HG02642 (cell line): ENCODE measurements at regions not wholly inside any gene's neighbourhood (a gene's known extent, or its start where the extent isn't known, plus 50 kb on each side); places are given as distances from the start of the nearest gene placed in this dataset.

Source experiments
- ATAC-seq: cut with Tn5 transposase; IDR thresholded peaks from one replicate; pipeline ENCODE4 v1.9.1; 2021; ENCODE audit warnings: mild to moderate bottlenecking; ENCODE audit not compliant: unreplicated experiment, poor library complexity

GRCh38 chr14:49405291-49405690 is 180.9 kb downstream of the RPS29 start:
- ATAC-seq, result no peak

- no peak for ATAC-seq
Measured at GRCh38 chr14:49401373-49401772, 184.8 kb downstream of the RPS29 start.

GRCh38 chr14:49396801-49397200 is 189.4 kb downstream of the RPS29 start:
- ATAC-seq, result no peak

GRCh38 chr14:49381778-49382177 is 204.4 kb downstream of the RPS29 start:
- no peak for ATAC-seq

GRCh38 chr14:49367696-49368095 is 218.5 kb downstream of the RPS29 start:
- no peak for ATAC-seq

- no peak for ATAC-seq
Measured at GRCh38 chr14:49366416-49366815, 219.8 kb downstream of the RPS29 start.

GRCh38 chr14:49364752-49365117 is 221.4 kb downstream of the RPS29 start:
- ATAC-seq, result no peak

GRCh38 chr14:49363821-49364751 is 222.1 kb downstream of the RPS29 start:
- no peak for ATAC-seq

- ATAC-seq, result no peak
Measured at GRCh38 chr14:49362916-49363315, 223.3 kb downstream of the RPS29 start.

- no peak for ATAC-seq
Measured at GRCh38 chr14:49339130-49339529, 247.1 kb downstream of the RPS29 start.

GRCh38 chr14:49319810-49320209 is 266.4 kb downstream of the RPS29 start:
- ATAC-seq, result no peak

GRCh38 chr14:49315570-49315969 is 270.6 kb downstream of the RPS29 start:
- no peak for ATAC-seq

- no peak for ATAC-seq
Measured at GRCh38 chr14:49314737-49315136, 271.4 kb downstream of the RPS29 start.

GRCh38 chr14:49313108-49313507 is 273.1 kb downstream of the RPS29 start:
- no peak for ATAC-seq

- no peak for ATAC-seq
Measured at GRCh38 chr14:49310298-49310697, 275.9 kb downstream of the RPS29 start.

- ATAC-seq, result peak; percentile 57
Measured at GRCh38 chr14:49306152-49306751, 279.9 kb downstream of the RPS29 start.

- no peak for ATAC-seq
Measured at GRCh38 chr14:49303946-49304516, 282.1 kb downstream of the RPS29 start.

GRCh38 chr14:49297102-49297501 is 289.1 kb downstream of the RPS29 start:
- no peak for ATAC-seq

- ATAC-seq, result no peak
Measured at GRCh38 chr14:49294621-49295148, 291.5 kb downstream of the RPS29 start.

- no peak for ATAC-seq
Measured at GRCh38 chr14:49287004-49287403, 299.2 kb downstream of the RPS29 start.
